Right lobe of liver (tissue), 4 donors: ENCODE measurements at regions not wholly inside any gene's neighbourhood (a gene's known extent, or its start where the extent isn't known, plus 50 kb on each side); places are given as distances from the start of the nearest gene placed in this dataset.

ENCODE experiments used
- CTCF ChIP-seq, 4 donors: fragments of 200-600 bp in 3 of 4; fragments of 450-650 bp in 1 of 4; IDR thresholded peaks; one replicate each; pipeline versions ENCODE4 v1.5.1 to v1.8.0; 2016 to 2022; ENCODE audit warnings: antibody characterized with exemption in 4 of 4, mild to moderate bottlenecking in 2 of 4
- POLR2A ChIP-seq: fragments of 450-650 bp; IDR thresholded peaks from one replicate; pipeline ENCODE4 v1.6.1; 2017; ENCODE audit warnings: antibody characterized with exemption, mild to moderate bottlenecking
- donor health status: DM: no; HTN: no; CAD: no.
- donor health status: DM: no; HTN: no; CAD: no.
- donor health status: DM: no; HTN: yes; CAD: no.

- TF ChIP-seq POLR2A (no peak), CTCF (IDR thresholded peaks at IDR 0.05) (no peak)
Measured at GRCh38 chr9:86459191-86459590, 105.0 kb upstream of the TUT7 start.
